Prostate gland (tissue), 2 donors: ENCODE measurements at regions not wholly inside any gene's neighbourhood (a gene's known extent, or its start where the extent isn't known, plus 50 kb on each side); places are given as distances from the start of the nearest gene placed in this dataset.

Source experiments
- POLR2A ChIP-seq: fragments of 450-650 bp; IDR thresholded peaks from one replicate; pipeline ENCODE4 v1.6.1; 2016; ENCODE audit warnings: antibody characterized with exemption, mild to moderate bottlenecking
- TF ChIP-seq, protein P1 (sequence below), 4 experiments: fragments of 200-600 bp in 2 of 4; fragments of 450-650 bp in 2 of 4; sonication (generic) in 2 of 4; IDR thresholded peaks; 1 replicate in 3 of 4; 2 replicates in 1 of 4; pipeline ENCODE4 v1.5.1; 2016 to 2019; ENCODE audit warnings: antibody characterized with exemption in 4 of 4, mild to moderate bottlenecking in 2 of 4, moderate library complexity in 2 of 4

DNA sequence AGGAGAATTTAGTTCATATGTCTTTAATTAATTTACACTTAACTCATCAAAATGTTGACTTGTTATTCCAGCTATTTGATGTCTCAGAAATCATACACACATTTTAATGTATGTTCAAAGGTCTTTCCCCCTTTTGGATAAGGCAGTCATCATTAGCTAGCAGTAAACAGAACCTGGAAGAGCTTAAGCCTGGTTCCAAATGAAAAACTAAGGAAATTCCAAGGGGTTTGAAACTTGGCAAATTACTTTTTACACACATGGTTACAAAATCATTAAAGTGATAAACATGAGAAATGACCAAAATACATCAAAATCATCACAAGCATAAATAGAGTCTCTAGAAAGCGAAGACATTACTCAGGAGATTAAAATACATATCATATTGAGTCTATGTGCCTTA, 359.8 kb upstream of the ZNF608 start:
- TF ChIP-seq POLR2A: no peak
- TF ChIP-seq, protein P1, sequence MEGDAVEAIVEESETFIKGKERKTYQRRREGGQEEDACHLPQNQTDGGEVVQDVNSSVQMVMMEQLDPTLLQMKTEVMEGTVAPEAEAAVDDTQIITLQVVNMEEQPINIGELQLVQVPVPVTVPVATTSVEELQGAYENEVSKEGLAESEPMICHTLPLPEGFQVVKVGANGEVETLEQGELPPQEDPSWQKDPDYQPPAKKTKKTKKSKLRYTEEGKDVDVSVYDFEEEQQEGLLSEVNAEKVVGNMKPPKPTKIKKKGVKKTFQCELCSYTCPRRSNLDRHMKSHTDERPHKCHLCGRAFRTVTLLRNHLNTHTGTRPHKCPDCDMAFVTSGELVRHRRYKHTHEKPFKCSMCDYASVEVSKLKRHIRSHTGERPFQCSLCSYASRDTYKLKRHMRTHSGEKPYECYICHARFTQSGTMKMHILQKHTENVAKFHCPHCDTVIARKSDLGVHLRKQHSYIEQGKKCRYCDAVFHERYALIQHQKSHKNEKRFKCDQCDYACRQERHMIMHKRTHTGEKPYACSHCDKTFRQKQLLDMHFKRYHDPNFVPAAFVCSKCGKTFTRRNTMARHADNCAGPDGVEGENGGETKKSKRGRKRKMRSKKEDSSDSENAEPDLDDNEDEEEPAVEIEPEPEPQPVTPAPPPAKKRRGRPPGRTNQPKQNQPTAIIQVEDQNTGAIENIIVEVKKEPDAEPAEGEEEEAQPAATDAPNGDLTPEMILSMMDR (IDR thresholded peaks at IDR 0.05): no peak
